Esophagus squamous epithelium (tissue), 5 donors: ENCODE measurements at regions not wholly inside any gene's neighbourhood (a gene's known extent, or its start where the extent isn't known, plus 50 kb on each side); places are given as distances from the start of the nearest gene placed in this dataset.

Source experiments
- DNase-seq: peaks from one replicate; lab custom pipeline; 2025; lab: John Stamatoyannopoulos, UW
- H3K27ac ChIP-seq, 4 donors: fragments of 200-600 bp; sonication (generic); one replicate each; pipeline ENCODE4 v1.5.1; 2016 to 2019; ENCODE audit warnings: mild to moderate bottlenecking in 1 of 4
- H3K27me3 ChIP-seq, 4 donors: fragments of 200-600 bp; sonication (generic); 1 replicate in 3 of 4; 2 replicates in 1 of 4; pipeline versions ENCODE4 v1.5.1 to v1.6.0; 2017 to 2021; ENCODE audit warnings: antibody characterized with exemption in 1 of 4
- H3K36me3 ChIP-seq, 3 donors: fragments of 200-600 bp; sonication (generic); one replicate each; pipeline ENCODE4 v1.5.1; 2016 to 2019
- H3K4me1 ChIP-seq, 3 donors: fragments of 200-600 bp; sonication (generic); one replicate each; pipeline ENCODE4 v1.5.1; 2017 to 2019
- H3K4me3 ChIP-seq, 4 donors: fragments of 200-600 bp; sonication (generic); 1 replicate in 3 of 4; 2 replicates in 1 of 4; pipeline ENCODE4 v1.5.1; 2016 to 2019; ENCODE audit warnings: mild to moderate bottlenecking in 2 of 4, moderate library complexity in 1 of 4
- H3K9me3 ChIP-seq, 3 donors: fragments of 200-600 bp; sonication (generic); one replicate each; pipeline ENCODE4 v1.5.1; 2016 to 2019
- CTCF ChIP-seq, 6 experiments: fragments of 450-650 bp in 4 of 6; fragments of 200-600 bp in 2 of 6; sonication (generic) in 2 of 6; IDR thresholded peaks; one replicate each; pipeline ENCODE4 v1.5.1; 2016 to 2019; ENCODE audit warnings: antibody characterized with exemption in 6 of 6, mild to moderate bottlenecking in 4 of 6, moderate library complexity in 4 of 6
- POLR2A ChIP-seq, 4 donors: fragments of 450-650 bp; IDR thresholded peaks; one replicate each; pipeline ENCODE4 v1.6.1; 2017; ENCODE audit warnings: antibody characterized with exemption in 4 of 4, mild to moderate bottlenecking in 4 of 4, moderate library complexity in 3 of 4
- WGBS, 2 donors: methylation state at CpG; one replicate each; pipeline ENCODE4 v1.1.5; 2018; 5-methylcytosine and 5-hydroxymethylcytosine counted together
- intact Hi-C: fragments of 100-400 bp; cut with DNase I; formaldehyde crosslinking; loops from one replicate; pipeline ENCODE4 v1.15.0; 2022
- donor health status: DM: yes; HTN: yes; CAD: no.

- Histone ChIP-seq H3K27ac (no peak overlapping the region), H3K4me1 (no peaks in the 10 kb centered on the region), H3K36me3 (no peaks in the 10 kb centered on the region), H3K27me3 (no peaks in the 10 kb centered on the region), H3K4me3 (no peak overlapping the region), H3K9me3 (no peaks in the 10 kb centered on the region)
- 70 to 100% methylated on average over 1 of the region's 2 CpGs for WGBS, 2 donors
- DNase-seq = no peak
- intact Hi-C loops = no loop called here
- TF ChIP-seq POLR2A (IDR thresholded peaks at IDR 0.05) (no peak), CTCF (IDR thresholded peaks at IDR 0.05) (no peak)
Measured at GRCh38 chrX:131724292-131724691, 180.4 kb downstream of the OR13H1 start.

DNA sequence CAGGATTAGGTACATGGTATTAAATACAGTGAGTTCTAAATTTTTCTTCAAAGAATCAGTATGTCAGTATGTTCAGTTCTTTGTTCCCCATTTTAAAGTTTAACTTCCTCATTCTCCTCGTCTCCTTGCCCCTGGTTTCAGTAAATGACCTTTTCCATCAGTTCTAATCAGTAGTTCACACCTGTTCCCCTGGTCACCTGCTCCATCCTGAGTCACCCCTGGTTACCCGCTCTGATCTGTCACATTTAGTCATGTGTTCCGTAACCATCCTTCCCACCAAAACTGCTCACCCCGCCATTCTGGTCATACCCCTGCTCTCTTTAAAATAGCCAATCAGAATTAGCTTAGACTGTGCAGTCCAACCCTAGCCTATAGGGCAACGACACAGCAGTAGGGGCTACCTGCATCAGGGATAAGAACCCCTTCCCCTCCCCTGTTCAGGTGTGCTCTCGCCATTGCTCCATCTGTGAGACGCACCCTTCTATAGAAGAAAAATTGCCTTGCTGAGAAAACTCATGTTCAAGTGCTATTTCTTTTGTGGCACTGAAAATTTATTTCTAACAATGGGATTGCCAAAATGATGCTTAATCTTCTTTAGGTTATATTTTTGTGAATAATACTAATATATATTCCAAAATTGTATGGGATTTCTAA, 181.3 kb downstream of the OR13H1 start:
- Histone ChIP-seq H3K9me3 (no peaks in the 10 kb centered on the region), H3K36me3 (no peaks in the 10 kb centered on the region), H3K27ac (no peak overlapping the region), H3K4me1 (no peaks in the 10 kb centered on the region), H3K4me3 (no peak overlapping the region), H3K27me3 (no peaks in the 10 kb centered on the region)
- 70% methylated on average over 7 of the region's 7 CpGs for WGBS, 2 donors
- TF ChIP-seq POLR2A (IDR thresholded peaks at IDR 0.05) (no peak), CTCF (IDR thresholded peaks at IDR 0.05) (no peak)
- no peak for DNase-seq
- intact Hi-C loops = no loop called here

- H3K4me1 ChIP-seq = no peaks in the 10 kb centered on the region
- no peaks in the 10 kb centered on the region for H3K36me3 ChIP-seq
- H3K9me3 ChIP-seq = no peaks in the 10 kb centered on the region
- intact Hi-C loops = no loop called here
- peak overlapping the region in 1 of 4 donors; percentile 93 for H3K27ac ChIP-seq
- WGBS, 2 donors = 70 to 82% methylated on average over 6 to 9 of the region's 9 CpGs
- TF ChIP-seq CTCF (IDR thresholded peaks at IDR 0.05) = no peak
- TF ChIP-seq POLR2A (IDR thresholded peaks at IDR 0.05) = no peak
- H3K27me3 ChIP-seq = no peaks in the 10 kb centered on the region
- peak overlapping the region in 2 of 4 donors; percentile 53 to 68 for H3K4me3 ChIP-seq
- no peak for DNase-seq
Measured at GRCh38 chrX:131727778-131728177, 183.9 kb downstream of the OR13H1 start.

DNA sequence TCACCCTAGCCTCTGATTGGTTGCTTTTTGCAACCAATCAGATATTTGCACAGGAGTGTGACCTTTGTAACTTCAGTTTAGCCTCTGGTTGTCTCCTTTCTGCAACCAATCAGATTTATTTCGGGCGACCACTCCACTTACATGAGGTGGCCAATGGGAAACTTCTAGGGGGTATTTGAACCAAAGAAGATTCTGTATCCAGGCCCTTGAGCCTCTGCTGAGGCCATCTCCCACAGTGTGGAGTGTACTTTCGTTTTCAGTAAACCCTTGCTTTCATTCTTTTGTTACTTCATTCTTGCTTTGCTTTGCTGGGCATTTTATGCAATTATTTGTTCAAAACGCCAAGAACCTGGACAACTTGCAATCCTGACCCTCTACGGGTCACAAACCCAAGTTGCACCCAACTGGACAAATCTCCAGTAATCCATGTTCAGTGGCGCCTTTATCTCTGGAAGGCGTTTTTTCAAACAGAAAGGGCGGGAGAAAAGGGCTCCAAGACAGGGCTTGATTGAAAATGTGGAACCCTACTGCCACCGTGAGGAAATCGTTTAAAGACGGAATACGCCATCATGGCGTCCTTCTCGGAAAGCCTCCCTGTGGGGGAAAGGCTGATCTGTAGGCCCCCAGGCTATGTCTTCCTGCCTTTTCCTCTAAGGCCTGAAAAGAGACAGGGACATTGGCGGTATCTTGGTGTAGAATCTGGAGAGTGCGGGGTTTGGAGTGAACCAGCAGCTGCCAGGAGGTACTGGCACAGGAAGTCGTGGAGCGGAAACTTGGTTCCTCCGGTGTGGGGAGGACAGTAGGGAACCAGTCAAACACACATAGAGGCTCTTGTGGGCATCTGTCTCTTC, 184.6 kb downstream of the OR13H1 start:
- no peaks in the 10 kb centered on the region for H3K27me3 ChIP-seq
- TF ChIP-seq POLR2A (IDR thresholded peaks at IDR 0.05) (no peak), CTCF (IDR thresholded peaks at IDR 0.05) (peak in 4 of 6 experiments; percentile 47 to 70 (median 50))
- intact Hi-C loops = no loop called here
- H3K9me3 ChIP-seq = no peaks in the 10 kb centered on the region
- no peaks in the 10 kb centered on the region for H3K36me3 ChIP-seq
- H3K4me3 ChIP-seq = peak overlapping the region in 2 of 4 donors; percentile 53 to 68
- 40 to 61% methylated on average over 4 to 18 of the region's 19 CpGs for WGBS, 2 donors
- peak; percentile 11 for DNase-seq
- H3K27ac ChIP-seq = peak overlapping the region in 2 of 4 donors; percentile 87 to 93
- H3K4me1 ChIP-seq = no peaks in the 10 kb centered on the region

- Histone ChIP-seq H3K27ac (peak overlapping the region in 2 of 4 donors; percentile 87 to 93), H3K4me3 (peak overlapping the region in 2 of 4 donors; percentile 53 to 68), H3K27me3 (no peaks in the 10 kb centered on the region), H3K36me3 (no peaks in the 10 kb centered on the region), H3K9me3 (no peaks in the 10 kb centered on the region), H3K4me1 (no peaks in the 10 kb centered on the region)
- intact Hi-C loops = no loop called here
- WGBS, 2 donors = 45 to 89% methylated on average over 12 to 14 of the region's 15 CpGs
- peak in 3 of 6 experiments; percentile 16 to 46 (median 44) for TF ChIP-seq CTCF (IDR thresholded peaks at IDR 0.05)
- no peak for TF ChIP-seq POLR2A (IDR thresholded peaks at IDR 0.05)
- DNase-seq = peak; percentile 45
Measured at GRCh38 chrX:131729295-131729694, 185.4 kb downstream of the OR13H1 start.
